ENCODE measurements at regions not wholly inside any gene's neighbourhood (a gene's known extent, or its start where the extent isn't known, plus 50 kb on each side); places are given as distances from the start of the nearest gene placed in this dataset.
"Not testable (repeated sequence)": the region's sequence is repeated elsewhere in the genome, so short reads cannot be mapped to it uniquely, and the experiment has no call there.

GRCh38 chr2:82043867-82044266, 1739.3 kb upstream of the LRRTM1 start:
- H3K4me3 ChIP-seq, result no peak overlapping the region
- peaks cover 4% of the 10 kb centered on the region for H3K9me3 ChIP-seq
- H3K27ac ChIP-seq, result no peak overlapping the region
- H3K36me3 ChIP-seq, result no peaks in the 10 kb centered on the region
- TF ChIP-seq POLR2A (IDR thresholded peaks at IDR 0.05) (no peak), EP300 (IDR thresholded peaks at IDR 0.05) (no peak), POLR2AphosphoS5 (IDR thresholded peaks at IDR 0.05) (no peak), CTCF (IDR thresholded peaks at IDR 0.05) (no peak)
- no peaks in the 10 kb centered on the region for H3K27me3 ChIP-seq
- DNase-seq (ENCODE audit: low spot score in 2 of 2), result no peak
- no peaks in the 10 kb centered on the region for H3K4me1 ChIP-seq
- WGBS, result no CpG with 5 or more reads among the region's 2 CpGs

- no peak for TF ChIP-seq EP300 (IDR thresholded peaks at IDR 0.05)
- no peak for TF ChIP-seq POLR2A (IDR thresholded peaks at IDR 0.05)
- no peak for TF ChIP-seq POLR2AphosphoS5 (IDR thresholded peaks at IDR 0.05)
- TF ChIP-seq CTCF (IDR thresholded peaks at IDR 0.05), result no peak
- H3K4me1 ChIP-seq, result no peaks in the 10 kb centered on the region
- H3K27ac ChIP-seq, result no peak overlapping the region
- no peaks in the 10 kb centered on the region for H3K27me3 ChIP-seq
- WGBS, result 41% methylated on average over 5 of the region's 5 CpGs
- no peaks in the 10 kb centered on the region for H3K36me3 ChIP-seq
- no peak for DNase-seq (ENCODE audit: low spot score in 2 of 2)
- no peak overlapping the region for H3K4me3 ChIP-seq
- peaks cover 6% of the 10 kb centered on the region for H3K9me3 ChIP-seq
Measured at GRCh38 chr2:82027921-82028615, 1723.5 kb upstream of the LRRTM1 start.

- Histone ChIP-seq H3K27me3 (no peaks in the 10 kb centered on the region), H3K27ac (no peak overlapping the region), H3K9me3 (no peaks in the 10 kb centered on the region), H3K4me3 (no peak overlapping the region), H3K36me3 (no peaks in the 10 kb centered on the region), H3K4me1 (no peaks in the 10 kb centered on the region)
- WGBS, result 59% methylated on average over 6 of the region's 6 CpGs
- no peak for TF ChIP-seq EP300 (IDR thresholded peaks at IDR 0.05)
- no peak for TF ChIP-seq POLR2AphosphoS5 (IDR thresholded peaks at IDR 0.05)
- TF ChIP-seq POLR2A (IDR thresholded peaks at IDR 0.05), result no peak
- no peak for TF ChIP-seq CTCF (IDR thresholded peaks at IDR 0.05)
- DNase-seq (ENCODE audit: low spot score in 2 of 2), result no peak
Measured at GRCh38 chr2:82023710-82024109, 1719.2 kb upstream of the LRRTM1 start.

- no peak for DNase-seq (ENCODE audit: low spot score in 2 of 2)
- H3K4me1 ChIP-seq, result no peaks in the 10 kb centered on the region
- no peaks in the 10 kb centered on the region for H3K36me3 ChIP-seq
- no peaks in the 10 kb centered on the region for H3K27me3 ChIP-seq
- 51% methylated on average over 6 of the region's 6 CpGs for WGBS
- no peak overlapping the region for H3K27ac ChIP-seq
- H3K4me3 ChIP-seq, result no peak overlapping the region
- TF ChIP-seq CTCF (IDR thresholded peaks at IDR 0.05), result no peak
- no peak for TF ChIP-seq POLR2A (IDR thresholded peaks at IDR 0.05)
- H3K9me3 ChIP-seq, result no peaks in the 10 kb centered on the region
Measured at GRCh38 chr2:82013641-82014040, 1709.1 kb upstream of the LRRTM1 start.

- no peak overlapping the region for H3K4me3 ChIP-seq
- no peak for DNase-seq (ENCODE audit: low spot score in 2 of 2)
- H3K9me3 ChIP-seq, result no peaks in the 10 kb centered on the region
- H3K27ac ChIP-seq, result no peak overlapping the region
- WGBS, result 53% methylated on average over 3 of the region's 3 CpGs
- H3K27me3 ChIP-seq, result no peaks in the 10 kb centered on the region
- no peaks in the 10 kb centered on the region for H3K36me3 ChIP-seq
- TF ChIP-seq POLR2AphosphoS5 (IDR thresholded peaks at IDR 0.05), result no peak
- TF ChIP-seq CTCF (IDR thresholded peaks at IDR 0.05), result no peak
- no peak for TF ChIP-seq EP300 (IDR thresholded peaks at IDR 0.05)
- no peak for TF ChIP-seq POLR2A (IDR thresholded peaks at IDR 0.05)
- H3K4me1 ChIP-seq, result no peaks in the 10 kb centered on the region
Measured at GRCh38 chr2:82007071-82007664, 1702.6 kb upstream of the LRRTM1 start.

- not testable (repeated sequence) for H3K9me3 ChIP-seq; DNase-seq (ENCODE audit: low spot score in 2 of 2); H3K4me3 ChIP-seq; H3K27me3 ChIP-seq; H3K27ac ChIP-seq; H3K36me3 ChIP-seq; H3K4me1 ChIP-seq
- WGBS, result 74% methylated on average over 5 of the region's 5 CpGs
Measured at GRCh38 chr2:82005889-82006288, 1701.3 kb upstream of the LRRTM1 start.
